Jurkat, Clone E6-1 (cell line): ENCODE measurements at regions not wholly inside any gene's neighbourhood (a gene's known extent, or its start where the extent isn't known, plus 50 kb on each side); places are given as distances from the start of the nearest gene placed in this dataset.
A peak's percentile ranks its signal among the peaks of the same experiment; 100 is the strongest.

Experiments used
- DNase-seq: peaks from one replicate; pipeline ENCODE4 v3.0.0-alpha.2; 2011; ENCODE audit warnings: low read depth, low spot score
- H3K4me3 ChIP-seq: 2 replicates; pipeline ENCODE4 v1.5.1; 2011; ENCODE audit warnings: mild to moderate bottlenecking, low read length, control low read depth, moderate library complexity

- DNase-seq = peak; percentile 79
- no peak overlapping the region for H3K4me3 ChIP-seq
Measured at GRCh38 chrX:39750848-39751247, 346.9 kb downstream of the BCOR start.

- peak; percentile 28 for DNase-seq
- H3K4me3 ChIP-seq = no peak overlapping the region
Measured at GRCh38 chrX:39752815-39753214, 344.9 kb downstream of the BCOR start.

- no peak for DNase-seq
Measured at GRCh38 chrX:39753293-39753996, 344.3 kb downstream of the BCOR start.

GRCh38 chrX:39755143-39756032 is 342.4 kb downstream of the BCOR start:
- no peak overlapping the region for H3K4me3 ChIP-seq

More at GRCh38 chrX:39753293-39753996, 344.3 kb downstream of the BCOR start:
- H3K4me3 ChIP-seq = no peak overlapping the region

GRCh38 chrX:39756086-39756883 is 341.5 kb downstream of the BCOR start:
- no peak overlapping the region for H3K4me3 ChIP-seq
- no peak for DNase-seq

More at GRCh38 chrX:39755143-39756032, 342.4 kb downstream of the BCOR start:
- DNase-seq = no peak

GRCh38 chrX:39757971-39758370 is 339.8 kb downstream of the BCOR start:
- H3K4me3 ChIP-seq = no peak overlapping the region
- no peak for DNase-seq

GRCh38 chrX:39758791-39759525 is 338.8 kb downstream of the BCOR start:
- H3K4me3 ChIP-seq = no peak overlapping the region
- no peak for DNase-seq

- no peak overlapping the region for H3K4me3 ChIP-seq
- no peak for DNase-seq
Measured at GRCh38 chrX:39759526-39760224, 338.1 kb downstream of the BCOR start.

GRCh38 chrX:39760930-39761329 is 336.8 kb downstream of the BCOR start:
- no peak for DNase-seq
- H3K4me3 ChIP-seq = no peak overlapping the region

GRCh38 chrX:39762266-39762841 is 335.4 kb downstream of the BCOR start:
- DNase-seq = no peak

GRCh38 chrX:39764441-39764914 is 333.3 kb downstream of the BCOR start:
- DNase-seq = no peak
- no peak overlapping the region for H3K4me3 ChIP-seq

More at GRCh38 chrX:39762266-39762841, 335.4 kb downstream of the BCOR start:
- no peak overlapping the region for H3K4me3 ChIP-seq

GRCh38 chrX:39765327-39765726 is 332.4 kb downstream of the BCOR start:
- DNase-seq = no peak

GRCh38 chrX:39766085-39766726 is 331.6 kb downstream of the BCOR start:
- peak overlapping the region; percentile 40 for H3K4me3 ChIP-seq
- DNase-seq = peak; percentile 86

More at GRCh38 chrX:39765327-39765726, 332.4 kb downstream of the BCOR start:
- no peak overlapping the region for H3K4me3 ChIP-seq

- DNase-seq = no peak
- H3K4me3 ChIP-seq = no peak overlapping the region
Measured at GRCh38 chrX:39766855-39767254, 330.9 kb downstream of the BCOR start.

- DNase-seq = no peak
- H3K4me3 ChIP-seq = no peak overlapping the region
Measured at GRCh38 chrX:39767446-39767845, 330.3 kb downstream of the BCOR start.

GRCh38 chrX:39769748-39770147 is 328.0 kb downstream of the BCOR start:
- H3K4me3 ChIP-seq = no peak overlapping the region
- DNase-seq = no peak

GRCh38 chrX:39771089-39771488 is 326.7 kb downstream of the BCOR start:
- DNase-seq = no peak
- no peak overlapping the region for H3K4me3 ChIP-seq
